Endothelial cell (in vitro differentiated cells): ENCODE measurements at regions not wholly inside any gene's neighbourhood (a gene's known extent, or its start where the extent isn't known, plus 50 kb on each side); places are given as distances from the start of the nearest gene placed in this dataset.

Experiments used
- DNase-seq: peaks from one replicate; pipeline ENCODE4 v3.0.0; 2021; ENCODE audit warnings: low spot score
- H3K27ac Mint-ChIP-seq: one replicate; pipeline ENCODE4 v1.8.0; 2021; ENCODE audit warnings: mixed read lengths, inconsistent platforms; ENCODE audit not compliant: unreplicated experiment
- H3K27me3 Mint-ChIP-seq: one replicate; pipeline ENCODE4 v1.8.0; 2021; ENCODE audit warnings: mild to moderate bottlenecking, moderate library complexity, mixed read lengths, inconsistent platforms; ENCODE audit not compliant: unreplicated experiment
- H3K36me3 Mint-ChIP-seq: one replicate; pipeline ENCODE4 v1.8.0; 2021; ENCODE audit warnings: mild to moderate bottlenecking, low read depth, mixed read lengths, inconsistent platforms; ENCODE audit not compliant: unreplicated experiment
- H3K4me1 Mint-ChIP-seq: one replicate; pipeline ENCODE4 v1.8.0; 2021; ENCODE audit warnings: mild to moderate bottlenecking, mixed read lengths, inconsistent platforms; ENCODE audit not compliant: unreplicated experiment
- H3K4me3 Mint-ChIP-seq: one replicate; pipeline ENCODE4 v1.8.0; 2021; ENCODE audit warnings: mild to moderate bottlenecking, mixed read lengths, inconsistent platforms; ENCODE audit not compliant: unreplicated experiment
- H3K9me3 Mint-ChIP-seq: one replicate; pipeline ENCODE4 v1.8.0; 2021; ENCODE audit warnings: mixed read lengths, inconsistent platforms; ENCODE audit not compliant: unreplicated experiment
- CTCF ChIP-seq: fragments of 200-600 bp; sonication (generic); IDR thresholded peaks from one replicate; pipeline ENCODE4 v1.5.0; 2021; ENCODE audit warnings: antibody characterized with exemption; ENCODE audit not compliant: unreplicated experiment

- Mint-ChIP-seq H3K4me3 (no peak overlapping the region), H3K36me3 (no peaks in the 10 kb centered on the region), H3K9me3 (no peaks in the 10 kb centered on the region), H3K27me3 (no peaks in the 10 kb centered on the region), H3K27ac (no peak overlapping the region), H3K4me1 (no peaks in the 10 kb centered on the region)
- no peak for DNase-seq
- TF ChIP-seq CTCF, result no peak
These were observed 835.3 kb upstream of the CITED2 start for GRCh38 chr6:140209775-140210174.

- Mint-ChIP-seq H3K4me1 (peaks cover 2% of the 10 kb centered on the region), H3K36me3 (no peaks in the 10 kb centered on the region), H3K4me3 (no peak overlapping the region), H3K27me3 (no peaks in the 10 kb centered on the region), H3K9me3 (no peaks in the 10 kb centered on the region), H3K27ac (no peak overlapping the region)
- no peak for TF ChIP-seq CTCF
- DNase-seq, result no peak
These were observed 833.8 kb upstream of the CITED2 start for GRCh38 chr6:140208286-140208685.

DNA sequence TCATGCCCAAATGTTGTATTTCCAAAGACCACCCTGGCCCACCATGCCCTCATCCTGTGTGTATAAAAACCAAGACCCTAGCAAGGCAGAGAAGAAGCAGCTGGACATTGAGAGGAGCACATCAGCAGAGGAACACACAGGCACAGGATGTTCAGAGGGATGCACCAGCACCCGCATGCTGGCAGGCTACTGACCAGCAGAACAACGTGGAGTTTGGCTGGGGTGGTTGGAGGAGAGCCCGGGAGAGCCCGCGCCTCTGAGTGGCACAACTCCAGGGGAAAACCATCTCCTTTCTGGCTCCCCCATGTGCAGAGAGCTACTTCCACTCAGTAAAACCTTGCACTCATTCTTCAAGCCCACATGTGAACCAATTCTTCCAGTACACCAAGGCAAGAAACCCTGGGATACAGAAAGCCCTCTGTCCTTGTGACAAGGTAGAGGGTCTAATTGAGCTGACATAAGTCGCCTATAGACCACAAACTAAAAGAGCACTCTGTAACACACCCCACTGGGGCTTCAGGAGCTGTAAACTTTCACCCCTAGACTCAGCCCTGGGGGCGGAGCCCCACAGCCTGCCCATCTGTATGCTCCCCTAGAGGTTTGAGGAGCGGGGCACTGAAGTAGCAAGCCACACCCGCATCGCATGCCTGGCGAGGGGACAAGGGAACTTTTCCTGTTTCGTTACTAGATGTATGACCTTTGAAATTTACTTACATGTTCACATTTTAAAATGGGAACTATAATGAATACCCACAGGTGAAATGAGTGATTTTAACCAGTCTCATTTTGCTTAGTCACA, 831.5 kb upstream of the CITED2 start:
- DNase-seq, result no peak
- H3K36me3 Mint-ChIP-seq, result no peaks in the 10 kb centered on the region
- no peak overlapping the region for H3K4me3 Mint-ChIP-seq
- peaks cover 2% of the 10 kb centered on the region for H3K4me1 Mint-ChIP-seq
- no peak for TF ChIP-seq CTCF
- no peaks in the 10 kb centered on the region for H3K27me3 Mint-ChIP-seq
- H3K9me3 Mint-ChIP-seq, result no peaks in the 10 kb centered on the region
- no peak overlapping the region for H3K27ac Mint-ChIP-seq

DNA sequence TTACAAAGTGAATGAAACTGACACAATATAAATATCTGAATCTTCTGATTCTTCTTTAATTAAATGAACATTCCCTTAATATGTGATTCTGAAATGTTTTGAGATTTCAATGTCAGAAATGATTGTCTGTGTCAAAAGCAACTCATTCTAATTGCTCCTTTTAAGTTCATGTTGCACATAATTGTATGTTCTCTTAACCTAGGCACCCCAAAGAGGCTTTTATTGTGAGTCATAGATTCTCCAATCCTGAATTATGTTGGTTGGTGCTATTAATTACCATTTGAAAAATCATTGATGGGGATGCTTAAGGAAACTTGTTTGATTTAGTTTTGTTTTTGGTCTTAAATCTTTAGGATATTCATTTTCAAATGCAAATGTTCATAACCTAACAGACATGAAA, 829.7 kb upstream of the CITED2 start:
- H3K27ac Mint-ChIP-seq, result no peak overlapping the region
- no peak overlapping the region for H3K4me3 Mint-ChIP-seq
- no peaks in the 10 kb centered on the region for H3K27me3 Mint-ChIP-seq
- DNase-seq, result no peak
- no peak for TF ChIP-seq CTCF
- no peaks in the 10 kb centered on the region for H3K9me3 Mint-ChIP-seq
- no peaks in the 10 kb centered on the region for H3K36me3 Mint-ChIP-seq
- peaks cover 2% of the 10 kb centered on the region for H3K4me1 Mint-ChIP-seq

- no peak for TF ChIP-seq CTCF
- Mint-ChIP-seq H3K9me3 (no peaks in the 10 kb centered on the region), H3K27me3 (no peaks in the 10 kb centered on the region), H3K27ac (no peak overlapping the region), H3K4me3 (no peak overlapping the region), H3K36me3 (no peaks in the 10 kb centered on the region), H3K4me1 (peaks cover 2% of the 10 kb centered on the region)
- DNase-seq, result no peak
These were observed 829.3 kb upstream of the CITED2 start for GRCh38 chr6:140203661-140204147.
